HG03159 (cell line): ENCODE measurements at regions not wholly inside any gene's neighbourhood (a gene's known extent, or its start where the extent isn't known, plus 50 kb on each side); places are given as distances from the start of the nearest gene placed in this dataset.
"Not testable (repeated sequence)": the region's sequence is repeated elsewhere in the genome, so short reads cannot be mapped to it uniquely, and the experiment has no call there.

Source experiments
- ATAC-seq: cut with Tn5 transposase; IDR thresholded peaks from one replicate; pipeline ENCODE4 v1.9.1; 2021; ENCODE audit warnings: mild to moderate bottlenecking, moderate library complexity; ENCODE audit not compliant: unreplicated experiment

- no peak for ATAC-seq
These were observed 59.2 kb downstream of the IL12A start for GRCh38 chr3:160047876-160048275.

GRCh38 chr3:160049038-160049437 lies 60.4 kb downstream of the IL12A start:
- ATAC-seq: no peak

GRCh38 chr3:160049565-160049964 lies 60.9 kb downstream of the IL12A start:
- no peak for ATAC-seq

GRCh38 chr3:160049988-160050387 lies 61.4 kb downstream of the IL12A start:
- ATAC-seq: no peak

GRCh38 chr3:160052385-160053047 lies 63.9 kb downstream of the IL12A start:
- ATAC-seq: no peak

- no peak for ATAC-seq
These were observed 64.4 kb downstream of the IL12A start for GRCh38 chr3:160053048-160053391.

GRCh38 chr3:160054862-160055261 lies 66.2 kb downstream of the IL12A start:
- ATAC-seq: not testable (repeated sequence)

GRCh38 chr3:160055659-160056058 lies 67.0 kb downstream of the IL12A start:
- ATAC-seq: no peak

GRCh38 chr3:160057331-160057730 lies 68.7 kb downstream of the IL12A start:
- no peak for ATAC-seq

GRCh38 chr3:160060409-160061027 lies 71.9 kb downstream of the IL12A start:
- ATAC-seq: no peak

GRCh38 chr3:160061525-160061924 lies 72.9 kb downstream of the IL12A start:
- no peak for ATAC-seq

- no peak for ATAC-seq
These were observed 76.6 kb downstream of the IL12A start for GRCh38 chr3:160065282-160065681.

GRCh38 chr3:160065786-160066185 lies 77.2 kb downstream of the IL12A start:
- ATAC-seq: no peak

GRCh38 chr3:160069986-160070385 lies 81.4 kb downstream of the IL12A start:
- ATAC-seq: no peak

- no peak for ATAC-seq
These were observed 87.9 kb downstream of the IL12A start for GRCh38 chr3:160076519-160076918.

GRCh38 chr3:160078533-160078932 lies 89.9 kb downstream of the IL12A start:
- no peak for ATAC-seq

GRCh38 chr3:160081958-160082533 lies 93.4 kb downstream of the IL12A start:
- ATAC-seq: no peak

- ATAC-seq: no peak
These were observed 96.4 kb downstream of the IL12A start for GRCh38 chr3:160084998-160085397.

GRCh38 chr3:160088492-160089137 lies 100.0 kb downstream of the IL12A start:
- no peak for ATAC-seq

GRCh38 chr3:160090653-160091052 lies 102.0 kb downstream of the IL12A start:
- no peak for ATAC-seq

GRCh38 chr3:160091441-160091840 lies 102.8 kb downstream of the IL12A start:
- ATAC-seq: no peak

- ATAC-seq: no peak
These were observed 104.1 kb downstream of the IL12A start for GRCh38 chr3:160092760-160093159.
